ENCODE measurements at regions not wholly inside any gene's neighbourhood (a gene's known extent, or its start where the extent isn't known, plus 50 kb on each side); places are given as distances from the start of the nearest gene placed in this dataset.
"Not testable (repeated sequence)": the region's sequence is repeated elsewhere in the genome, so short reads cannot be mapped to it uniquely, and the experiment has no call there.

DNA sequence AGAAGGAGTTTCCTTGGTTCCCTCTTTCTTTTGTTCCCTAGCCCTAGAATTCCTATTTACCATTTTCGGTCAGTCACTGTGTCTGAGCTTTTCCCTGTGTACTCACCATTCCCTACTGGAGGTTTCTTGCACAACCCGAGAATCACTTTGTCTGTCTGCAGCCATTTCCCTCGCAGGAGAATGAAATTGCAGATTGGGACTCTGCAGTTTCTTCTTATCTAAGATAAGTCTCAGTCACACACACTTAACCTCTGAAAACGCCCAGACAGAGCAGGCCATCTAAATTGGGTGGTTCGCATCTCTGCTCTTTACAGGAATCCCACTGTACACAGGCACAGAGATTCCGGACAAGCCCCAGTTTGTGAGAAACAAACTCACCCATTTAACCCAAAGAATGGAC lies 58.6 kb upstream of the CNTNAP2 start:
- DNase-seq, result no peak

GRCh38 chr7:146054909-146055308 lies 61.7 kb upstream of the CNTNAP2 start:
- DNase-seq, result no peak

GRCh38 chr7:146053492-146053891 lies 63.1 kb upstream of the CNTNAP2 start:
- no peak for DNase-seq

GRCh38 chr7:146043310-146043709 lies 73.3 kb upstream of the CNTNAP2 start:
- DNase-seq, result not testable (repeated sequence)

- DNase-seq, result no peak
These were observed 88.3 kb upstream of the CNTNAP2 start for GRCh38 chr7:146028251-146028750.

DNA sequence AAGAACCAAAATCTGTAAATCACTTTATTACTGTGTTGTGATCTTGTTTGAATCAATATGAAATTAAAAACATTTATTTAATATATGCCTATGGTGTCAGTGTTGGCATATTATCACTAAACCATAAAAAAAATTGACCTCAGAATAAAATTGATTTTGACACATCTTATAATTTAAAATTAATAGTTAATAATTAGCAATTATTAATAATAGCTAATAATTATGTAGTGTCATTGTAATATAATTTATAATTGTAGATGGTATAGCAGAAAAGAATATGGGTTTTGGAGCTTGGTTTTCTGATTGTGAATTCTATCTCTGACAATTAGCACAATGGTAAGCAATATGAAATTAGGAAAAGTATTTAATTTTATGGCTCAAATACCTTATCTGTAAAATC lies 89.4 kb upstream of the CNTNAP2 start:
- DNase-seq, result no peak

GRCh38 chr7:146022776-146023175 lies 93.8 kb upstream of the CNTNAP2 start:
- DNase-seq, result no peak

GRCh38 chr7:146019041-146020004 lies 97.3 kb upstream of the CNTNAP2 start:
- DNase-seq, result not testable (repeated sequence)

DNA sequence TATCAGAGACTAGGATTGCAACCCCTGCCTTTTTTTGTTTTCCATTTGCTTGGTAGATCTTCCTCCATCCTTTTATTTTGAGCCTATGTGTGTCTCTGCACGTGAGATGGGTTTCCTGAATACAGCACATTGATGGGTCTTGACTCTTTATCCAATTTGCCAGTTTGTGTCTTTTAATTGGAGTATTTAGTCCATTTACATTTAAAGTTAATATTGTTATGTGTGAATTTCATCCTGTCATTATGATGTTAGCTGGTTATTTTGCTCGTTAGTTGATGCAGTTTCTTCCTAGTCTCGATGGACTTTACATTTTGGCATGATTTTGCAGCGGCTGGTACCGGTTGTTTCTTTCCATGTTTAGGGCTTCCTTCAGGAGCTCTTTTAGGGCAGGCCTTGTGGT lies 99.2 kb upstream of the CNTNAP2 start:
- not testable (repeated sequence) for DNase-seq

GRCh38 chr7:146014154-146014553 lies 102.4 kb upstream of the CNTNAP2 start:
- DNase-seq, result not testable (repeated sequence)

DNA sequence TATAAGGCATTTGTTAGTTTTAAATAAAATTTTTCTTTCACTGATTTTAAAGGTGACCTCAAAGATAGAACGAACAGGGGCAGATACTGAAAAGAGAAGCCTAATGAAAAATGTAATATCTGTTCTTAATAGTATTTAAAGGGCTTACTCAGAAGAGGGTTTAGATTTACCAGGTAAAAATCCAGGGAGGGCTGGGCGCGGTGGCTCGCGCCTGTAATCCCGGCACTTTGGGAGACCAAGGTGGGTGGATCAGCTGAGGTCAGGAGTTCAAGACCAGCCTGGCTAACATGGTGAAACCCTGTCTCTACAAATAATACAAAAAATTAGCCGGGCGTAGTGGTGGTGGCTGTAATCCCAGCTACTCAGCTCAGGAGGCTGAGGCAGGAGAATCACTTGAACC lies 108.3 kb upstream of the CNTNAP2 start:
- no peak for DNase-seq

- no peak for DNase-seq
These were observed 111.8 kb upstream of the CNTNAP2 start for GRCh38 chr7:146004805-146005204.

DNA sequence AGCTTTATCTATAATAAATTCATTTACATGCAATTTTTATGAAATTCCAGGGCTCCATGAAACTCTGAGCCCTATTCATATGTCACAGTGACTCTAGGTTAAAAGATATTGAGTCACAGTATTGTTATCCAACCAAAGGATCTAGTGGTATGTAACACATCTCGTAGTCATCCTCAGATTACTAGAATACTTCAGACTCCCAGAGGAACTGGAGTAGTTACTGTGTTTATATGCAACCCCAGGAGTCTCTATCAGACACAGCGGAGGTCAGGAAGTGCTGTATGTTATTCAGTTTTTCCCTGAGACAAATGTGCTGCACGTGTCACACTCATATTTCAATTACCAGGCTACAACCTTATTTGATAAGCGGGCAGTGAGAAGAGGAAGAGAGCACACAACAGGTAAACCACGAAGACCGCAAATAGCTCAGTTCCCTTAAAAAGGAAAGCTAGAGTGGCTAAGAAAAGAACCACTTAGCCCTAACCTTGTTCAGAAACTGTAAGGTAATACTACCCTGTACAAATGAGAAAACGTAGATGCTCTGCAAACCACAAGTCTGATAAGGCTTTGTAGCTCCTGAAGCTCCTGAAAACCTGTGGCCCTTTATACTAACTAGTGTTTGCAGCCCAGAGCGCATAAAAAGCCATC lies 114.0 kb upstream of the CNTNAP2 start:
- no peak for DNase-seq

- DNase-seq, result no peak
These were observed 114.6 kb upstream of the CNTNAP2 start for GRCh38 chr7:146002008-146002407.

- DNase-seq, result no peak
These were observed 115.7 kb upstream of the CNTNAP2 start for GRCh38 chr7:146000882-146001281.

DNA sequence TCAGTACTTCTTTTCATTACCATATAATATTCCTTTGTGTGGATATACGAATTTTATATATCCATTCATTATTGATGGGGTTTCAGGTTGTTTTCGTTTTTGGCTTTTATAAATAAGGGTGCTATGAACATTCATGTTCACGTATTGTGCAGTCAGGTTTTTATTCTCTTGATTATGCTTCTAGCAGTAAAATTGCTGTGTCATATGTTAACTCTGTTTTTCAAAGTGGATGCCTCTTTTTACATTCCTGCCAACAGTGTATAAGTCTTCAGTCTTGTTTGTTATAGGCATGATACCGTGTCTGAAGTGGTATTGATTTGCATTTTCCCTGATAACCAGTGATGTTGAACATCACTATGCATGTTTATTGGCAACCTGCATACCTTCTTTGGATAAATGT lies 127.1 kb upstream of the CNTNAP2 start:
- no peak for DNase-seq

- no peak for DNase-seq
These were observed 130.2 kb upstream of the CNTNAP2 start for GRCh38 chr7:145986248-145986874.

- DNase-seq, result no peak
These were observed 137.8 kb upstream of the CNTNAP2 start for GRCh38 chr7:145978769-145979168.

GRCh38 chr7:145959981-145960380 lies 156.6 kb upstream of the CNTNAP2 start:
- no peak for DNase-seq

- no peak for DNase-seq
These were observed 159.3 kb upstream of the CNTNAP2 start for GRCh38 chr7:145957160-145957890.

DNA sequence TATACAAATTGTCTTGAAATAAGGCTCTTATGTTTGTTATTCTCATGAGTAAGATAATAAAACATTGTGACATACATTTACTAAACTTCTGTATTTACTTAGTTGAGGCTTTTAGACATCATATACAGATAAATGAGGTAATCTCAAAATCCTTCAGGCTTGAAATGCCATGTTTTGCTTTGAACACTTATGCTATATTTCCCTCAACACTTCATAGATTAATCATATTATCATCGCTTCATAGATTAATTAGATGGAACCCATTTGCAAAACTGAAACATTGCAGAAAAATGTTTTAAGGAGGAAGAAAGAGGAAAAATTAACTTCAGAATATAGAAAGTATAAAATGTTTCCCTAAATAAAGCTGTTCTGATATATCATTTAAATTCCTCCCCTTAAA lies 165.0 kb upstream of the CNTNAP2 start:
- no peak for DNase-seq

- no peak for DNase-seq
These were observed 187.7 kb upstream of the CNTNAP2 start for GRCh38 chr7:145928937-145929336.

GRCh38 chr7:145919712-145920111 lies 196.9 kb upstream of the CNTNAP2 start:
- no peak for DNase-seq

All from inflammatory macrophage treated with lipopolysaccharide for 4 hours (primary cell).